ENCODE measurements at regions not wholly inside any gene's neighbourhood (a gene's known extent, or its start where the extent isn't known, plus 50 kb on each side); places are given as distances from the start of the nearest gene placed in this dataset.
"Not testable (repeated sequence)": the region's sequence is repeated elsewhere in the genome, so short reads cannot be mapped to it uniquely, and the experiment has no call there.

DNA sequence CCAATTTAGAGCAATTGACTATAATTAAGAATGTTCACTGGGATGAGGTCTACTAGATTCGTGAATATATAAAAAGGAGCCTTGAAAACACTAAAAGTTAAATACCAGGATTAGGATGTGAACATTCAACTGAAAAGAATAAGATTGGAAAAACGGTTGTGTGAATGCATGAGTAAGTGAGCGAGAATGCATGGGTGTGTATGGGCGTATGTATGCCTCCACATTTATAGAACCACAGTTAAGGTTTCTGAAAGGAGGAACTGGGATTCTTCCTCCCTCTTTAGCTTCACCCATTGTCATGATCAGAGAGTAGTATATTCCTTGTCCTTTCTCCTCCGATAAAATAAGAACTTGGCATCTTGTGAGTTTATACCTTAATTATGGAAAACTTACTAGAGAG lies 151.1 kb upstream of the UBE2E3 start:
- DNase-seq = no peak

DNA sequence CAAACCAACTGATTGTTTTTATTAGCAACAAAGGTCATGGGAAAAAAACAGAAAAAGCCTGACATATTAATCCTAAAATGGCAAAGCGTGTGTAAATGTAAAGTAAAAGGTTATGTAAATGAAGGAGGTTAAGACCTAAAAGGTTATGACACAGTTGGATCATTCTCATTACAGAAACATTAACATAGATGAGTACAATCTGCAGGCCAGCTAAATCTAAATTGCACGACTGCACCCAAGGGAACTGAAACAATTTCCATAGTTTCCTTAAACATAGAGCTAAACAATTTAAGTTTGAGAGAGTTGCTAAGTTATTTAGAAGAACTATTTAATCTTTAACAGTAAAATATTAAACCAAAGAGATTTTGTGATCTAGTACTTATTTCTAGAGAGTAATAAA lies 151.6 kb upstream of the UBE2E3 start:
- DNase-seq = no peak

DNA sequence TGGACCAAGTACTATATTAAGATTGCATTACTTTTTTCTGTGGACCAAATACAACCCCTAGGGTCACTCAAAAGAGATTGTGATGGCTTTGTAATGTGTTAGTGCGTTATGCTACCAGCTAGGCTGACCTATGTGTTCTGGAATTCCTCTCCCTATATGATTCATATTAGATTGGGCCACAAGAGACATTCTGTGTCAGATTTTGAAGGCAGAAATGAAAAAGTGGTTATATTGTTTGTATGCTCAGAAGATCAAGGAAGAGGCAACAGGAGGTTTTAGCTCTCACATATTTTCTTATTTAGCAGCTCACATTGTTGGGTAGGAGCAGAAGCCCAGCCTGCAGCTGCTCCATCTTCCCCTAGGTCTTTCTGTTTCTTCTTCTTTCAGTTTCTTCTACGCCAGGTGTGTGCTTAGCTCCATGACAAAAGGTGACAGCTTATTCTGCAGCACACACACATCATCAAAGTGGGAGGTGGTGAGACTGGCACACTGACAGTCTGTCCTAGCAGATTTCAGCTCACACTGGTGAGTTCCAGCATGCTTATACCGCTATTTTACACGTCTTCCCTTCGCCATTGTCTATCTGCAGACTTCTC lies 156.8 kb upstream of the UBE2E3 start:
- DNase-seq = no peak

DNA sequence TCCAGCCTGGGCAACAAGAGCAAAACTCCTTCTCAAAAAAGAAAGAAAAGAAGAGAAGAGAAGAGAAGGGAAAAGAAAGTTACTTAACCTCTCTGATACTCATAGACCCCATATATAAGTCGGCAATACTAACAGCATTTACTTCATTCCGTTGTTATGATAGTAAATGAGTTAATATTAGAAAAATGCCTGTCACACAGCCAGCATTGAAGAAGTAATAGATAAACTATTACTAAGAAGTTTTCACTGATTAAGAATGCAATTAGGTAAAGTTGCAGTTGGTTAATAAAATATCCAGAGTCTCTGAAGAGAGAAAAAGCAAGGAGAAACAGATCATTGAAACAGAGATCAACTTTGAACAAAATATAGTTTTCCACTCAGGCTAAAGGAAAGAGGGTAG lies 161.3 kb upstream of the UBE2E3 start:
- no peak for DNase-seq

DNA sequence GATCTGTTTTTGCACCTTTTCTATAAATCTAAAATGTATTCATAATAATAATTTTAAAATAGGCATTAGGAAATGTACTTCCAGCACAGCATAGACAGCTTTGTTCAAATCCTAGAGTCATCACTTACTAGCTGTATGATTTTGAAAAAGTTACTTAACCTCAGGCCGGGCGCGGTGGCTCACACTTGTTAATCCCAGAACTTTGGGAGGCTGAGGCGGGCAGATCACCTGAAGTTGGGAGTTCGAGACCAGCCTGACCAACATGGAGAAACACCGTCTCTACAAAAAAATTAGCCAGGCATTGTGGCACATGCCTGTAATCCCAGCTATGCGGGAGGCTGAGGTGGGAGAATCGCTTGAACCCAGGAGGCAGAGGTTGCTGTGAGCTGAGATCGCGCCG lies 161.7 kb upstream of the UBE2E3 start:
- not testable (repeated sequence) for DNase-seq

DNA sequence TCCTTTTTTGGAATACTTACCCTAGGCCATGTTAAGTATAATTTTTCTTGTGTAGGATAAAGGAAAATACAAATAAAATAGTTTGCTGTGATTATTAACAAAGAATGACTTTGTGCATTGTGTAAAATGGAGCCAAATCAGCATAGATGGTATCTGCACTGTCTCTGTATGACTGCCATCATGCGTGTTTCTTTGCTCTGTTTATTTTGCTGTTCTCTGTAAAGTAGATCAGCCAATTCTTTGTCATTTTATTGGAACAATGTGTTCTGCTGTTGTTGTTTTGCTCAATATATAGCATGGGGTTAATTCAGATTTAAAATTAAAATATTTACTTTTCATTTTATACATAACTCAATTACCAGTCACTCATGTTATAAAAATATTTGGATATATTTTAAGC lies 181.3 kb upstream of the UBE2E3 start:
- DNase-seq = no peak

DNA sequence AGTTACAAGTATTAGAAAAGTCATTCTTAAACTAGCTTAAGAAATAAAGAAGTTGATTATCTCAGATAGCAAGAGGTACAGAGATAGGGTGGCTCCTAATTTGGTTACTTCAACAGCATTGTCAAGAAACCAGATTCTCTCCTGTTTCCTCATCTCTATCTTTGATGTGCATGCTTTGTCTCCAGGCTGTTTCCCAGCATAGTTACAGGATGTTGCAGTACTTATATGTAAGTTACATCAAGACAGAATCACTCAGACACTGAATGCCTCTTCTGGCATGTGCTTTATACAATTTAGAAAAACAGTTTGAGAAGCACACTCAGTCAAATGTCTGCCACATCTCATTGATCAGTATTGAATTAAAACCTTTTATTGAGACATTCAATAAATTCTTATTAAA lies 189.5 kb upstream of the UBE2E3 start:
- no peak for DNase-seq

DNA sequence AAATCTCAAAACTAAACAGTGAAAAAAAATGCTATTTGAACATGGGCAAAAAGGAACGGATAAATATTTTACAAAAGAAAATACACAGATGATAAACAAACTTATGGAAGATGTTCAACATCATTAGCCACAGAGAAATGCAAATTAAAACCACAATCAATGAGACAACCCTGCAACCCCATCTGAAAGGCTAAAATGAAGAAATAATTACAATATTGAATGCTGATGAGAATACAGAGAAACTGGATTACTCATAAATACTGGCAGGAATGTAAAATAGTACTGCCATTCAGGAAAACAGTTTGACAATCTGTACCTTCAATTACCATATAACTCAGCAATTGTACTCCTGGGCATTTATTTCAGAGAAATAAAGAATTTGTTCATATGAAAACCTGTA lies 193.1 kb upstream of the UBE2E3 start:
- DNase-seq = no peak

DNA sequence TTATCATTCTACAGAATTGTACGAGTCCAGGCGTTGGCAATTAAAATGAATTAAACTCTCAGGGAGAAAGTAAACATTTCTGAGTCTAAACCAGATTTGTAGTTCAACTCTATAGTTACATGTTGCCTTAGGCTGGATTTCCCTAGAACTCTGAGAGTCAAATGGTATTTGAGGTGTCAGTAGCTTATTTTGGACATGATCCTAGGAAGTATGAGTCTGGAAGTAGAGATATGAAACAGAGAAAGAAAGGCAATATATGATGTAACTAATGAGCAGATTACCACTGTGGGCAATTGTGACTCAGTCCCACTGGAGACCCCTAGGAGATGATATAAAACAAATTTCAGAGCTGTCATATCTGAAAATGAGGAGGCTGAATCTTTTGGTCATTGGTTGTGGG lies 199.1 kb upstream of the UBE2E3 start:
- DNase-seq = no peak

DNA sequence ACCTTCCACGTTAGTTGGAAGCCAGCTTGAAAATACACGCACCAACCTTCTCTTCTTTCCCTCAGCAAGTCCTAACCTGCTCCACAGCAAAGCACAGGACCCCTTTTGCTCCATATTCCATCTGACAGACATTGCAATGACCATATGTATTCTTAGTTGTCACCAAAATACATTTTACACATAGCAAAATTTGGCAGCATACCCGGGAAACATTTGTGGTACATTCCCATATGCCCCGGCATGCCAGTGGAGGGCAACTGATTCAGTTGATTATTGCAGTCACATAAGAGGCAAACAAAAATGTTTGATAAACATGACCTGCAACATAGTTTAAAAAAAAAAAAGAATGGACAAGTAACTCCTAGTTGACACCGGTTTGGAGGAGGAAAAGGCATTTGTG lies 202.1 kb upstream of the UBE2E3 start:
- no peak for DNase-seq

DNA sequence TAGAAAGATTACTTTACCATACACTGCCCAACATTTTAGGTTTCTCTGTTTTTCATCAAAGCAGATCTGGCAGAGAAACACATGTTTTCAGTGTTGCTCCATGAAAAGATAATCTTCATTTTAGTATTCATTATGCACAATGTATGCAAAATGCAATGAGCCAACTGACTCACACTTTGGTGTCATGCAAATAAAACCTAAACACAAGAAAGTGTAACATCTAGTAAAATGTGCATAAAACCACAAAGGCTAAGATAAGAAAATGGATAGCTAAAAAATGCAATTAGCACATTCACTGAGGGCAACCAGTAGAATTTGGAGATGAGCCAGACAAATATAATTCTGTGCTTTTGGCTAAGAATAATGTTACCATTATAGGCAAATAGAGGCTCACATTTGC lies 203.5 kb upstream of the UBE2E3 start:
- no peak for DNase-seq

DNA sequence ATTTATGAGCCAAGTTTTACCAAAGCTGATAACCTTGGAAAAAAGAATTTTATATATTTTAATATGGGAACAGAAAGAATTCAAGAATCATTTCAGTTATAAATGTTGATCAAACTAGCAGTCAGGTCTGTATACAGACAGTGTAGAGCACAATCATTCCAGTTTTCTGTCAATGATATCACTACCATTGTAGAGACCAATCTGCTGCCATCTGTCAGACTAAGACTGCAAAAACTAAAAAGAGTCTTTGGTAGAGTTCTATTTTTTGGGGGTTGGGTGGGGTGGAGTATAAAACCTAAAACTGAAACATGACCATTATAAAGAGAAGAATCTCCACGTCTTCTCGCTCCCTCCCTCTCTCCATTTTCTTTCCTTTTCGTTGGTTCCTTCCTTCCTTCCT lies 204.7 kb upstream of the UBE2E3 start:
- no peak for DNase-seq

DNA sequence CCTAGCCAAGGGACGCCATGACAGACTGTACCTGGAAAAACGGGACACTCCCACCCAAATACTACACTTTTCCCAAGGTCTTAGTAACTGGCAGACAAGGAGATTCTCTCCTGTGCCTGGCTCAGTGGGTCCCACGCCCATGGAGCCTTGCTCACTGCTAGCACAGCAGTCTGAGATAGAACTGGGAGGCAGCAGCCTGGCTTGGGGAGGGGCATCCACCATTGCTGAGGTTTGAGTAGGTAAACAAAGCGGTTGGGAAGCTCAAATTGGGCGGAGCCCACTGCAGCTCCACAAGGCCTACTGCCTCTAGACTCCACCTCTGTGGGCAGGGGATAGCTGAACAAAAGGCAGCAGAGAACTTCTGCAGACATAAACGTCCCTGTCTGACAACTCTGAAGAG lies 215.1 kb upstream of the UBE2E3 start:
- DNase-seq = not testable (repeated sequence)

DNA sequence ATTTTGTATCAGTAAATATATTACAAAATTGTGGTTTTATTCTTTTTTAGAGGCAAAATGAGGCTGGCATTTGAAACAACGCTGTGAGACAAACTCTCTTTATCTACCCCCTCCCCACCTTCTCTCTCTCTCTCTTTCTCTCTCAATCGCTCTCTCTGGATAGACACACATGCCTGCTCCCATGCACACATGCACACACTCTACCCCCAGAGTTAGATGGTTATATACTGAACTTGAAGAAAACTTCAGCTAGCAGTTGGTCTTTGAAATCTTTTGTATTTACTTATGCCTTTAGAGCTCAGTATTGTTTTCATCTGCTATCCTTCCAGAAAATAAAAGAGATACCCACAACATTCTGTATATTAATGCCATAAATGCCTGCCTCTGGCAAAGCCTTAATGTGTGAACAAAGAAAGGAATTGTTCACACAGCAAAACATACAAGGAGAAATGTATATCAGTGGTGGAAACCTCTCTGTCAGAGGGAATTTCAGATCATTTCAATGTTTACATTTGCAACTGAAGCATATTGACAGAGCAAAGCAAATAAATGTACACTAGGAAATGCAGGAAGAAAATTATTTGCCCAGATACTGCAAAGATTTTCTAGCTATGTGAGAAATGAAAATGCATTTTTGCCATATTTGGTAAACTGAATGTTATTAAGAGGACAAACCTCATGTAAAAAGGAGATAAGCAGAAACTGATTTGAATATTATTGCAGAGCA lies 217.0 kb upstream of the UBE2E3 start:
- no peak for DNase-seq

DNA sequence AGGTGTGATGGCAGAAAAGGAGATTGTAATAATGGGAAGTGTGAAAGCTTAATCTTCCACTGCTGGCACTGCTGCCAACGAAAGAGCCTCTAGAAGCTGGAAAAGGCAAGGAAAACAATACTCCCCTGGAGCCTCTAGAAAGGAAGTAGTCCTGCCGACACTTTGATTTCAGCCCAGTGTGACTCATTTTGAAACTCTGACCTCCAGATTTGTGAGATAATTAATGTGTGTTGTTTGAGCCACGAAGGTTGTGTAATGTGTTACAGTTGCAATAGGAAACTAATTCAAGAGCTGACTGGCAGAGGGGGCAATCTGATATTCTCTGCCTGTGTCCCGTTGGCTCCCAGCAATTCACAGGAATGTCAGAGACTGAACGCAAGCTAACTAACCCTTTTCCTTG lies 219.2 kb upstream of the UBE2E3 start:
- DNase-seq = no peak

DNA sequence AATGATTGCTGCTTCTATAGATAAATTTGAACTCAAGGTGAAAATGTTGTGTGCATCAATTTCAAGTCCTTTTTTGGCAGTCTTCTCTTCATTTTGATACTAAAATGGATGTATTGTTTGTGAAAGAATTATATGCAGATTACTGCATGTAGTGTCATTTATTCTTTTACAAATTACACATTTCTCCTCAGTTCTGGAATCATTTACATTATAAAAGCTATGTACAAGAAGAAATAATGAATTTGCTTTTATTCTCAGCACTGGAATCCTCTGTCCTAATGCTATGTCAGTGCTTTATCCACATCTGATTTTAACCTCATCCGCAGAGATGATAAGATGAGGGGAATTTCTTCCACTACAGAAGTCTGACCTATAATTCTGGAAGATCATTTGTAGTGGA lies 220.8 kb upstream of the UBE2E3 start:
- DNase-seq = no peak

DNA sequence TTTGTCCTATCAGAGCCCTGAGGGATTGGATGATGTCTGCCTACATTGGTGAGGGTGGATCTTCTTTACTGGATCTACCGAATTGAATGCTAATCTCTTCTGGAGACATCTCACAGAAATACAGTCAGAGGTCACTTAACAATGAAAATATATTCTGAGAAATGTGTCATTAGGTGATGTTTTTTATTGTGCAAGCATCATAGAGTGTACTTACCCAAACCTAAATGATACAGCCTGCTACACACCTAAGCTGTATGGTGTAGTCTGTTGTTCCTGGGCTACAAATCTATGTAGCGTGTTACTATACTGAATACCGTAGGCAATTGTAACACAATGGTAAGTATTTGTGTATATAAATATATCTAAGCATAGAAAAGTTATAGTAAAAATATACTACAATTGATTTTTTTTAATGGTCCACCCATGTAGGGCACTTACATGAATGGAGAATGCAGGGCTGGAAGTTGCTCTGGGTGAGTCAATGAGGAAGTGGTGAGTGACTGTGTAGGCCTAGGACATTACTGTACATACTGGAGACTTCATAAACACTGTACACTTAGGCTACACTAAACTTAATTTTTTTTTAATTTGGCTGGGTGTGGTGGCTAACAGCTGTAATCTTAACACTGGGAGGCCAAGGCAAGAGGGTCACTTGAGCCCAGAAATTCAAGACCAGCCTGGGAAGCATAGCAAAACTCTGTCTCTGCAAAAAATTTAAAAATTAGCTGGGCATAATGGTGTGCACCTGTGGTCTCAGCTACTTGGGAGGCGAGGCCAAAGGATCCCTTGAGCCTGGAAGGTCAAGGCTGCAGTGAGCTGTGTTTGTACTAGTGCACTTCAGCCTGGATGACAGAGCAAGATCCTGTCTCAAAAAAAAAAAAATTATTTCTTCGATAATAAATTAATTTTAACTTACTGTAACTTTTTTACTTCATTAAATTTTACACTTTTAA lies 226.3 kb upstream of the UBE2E3 start:
- no peak for DNase-seq

DNA sequence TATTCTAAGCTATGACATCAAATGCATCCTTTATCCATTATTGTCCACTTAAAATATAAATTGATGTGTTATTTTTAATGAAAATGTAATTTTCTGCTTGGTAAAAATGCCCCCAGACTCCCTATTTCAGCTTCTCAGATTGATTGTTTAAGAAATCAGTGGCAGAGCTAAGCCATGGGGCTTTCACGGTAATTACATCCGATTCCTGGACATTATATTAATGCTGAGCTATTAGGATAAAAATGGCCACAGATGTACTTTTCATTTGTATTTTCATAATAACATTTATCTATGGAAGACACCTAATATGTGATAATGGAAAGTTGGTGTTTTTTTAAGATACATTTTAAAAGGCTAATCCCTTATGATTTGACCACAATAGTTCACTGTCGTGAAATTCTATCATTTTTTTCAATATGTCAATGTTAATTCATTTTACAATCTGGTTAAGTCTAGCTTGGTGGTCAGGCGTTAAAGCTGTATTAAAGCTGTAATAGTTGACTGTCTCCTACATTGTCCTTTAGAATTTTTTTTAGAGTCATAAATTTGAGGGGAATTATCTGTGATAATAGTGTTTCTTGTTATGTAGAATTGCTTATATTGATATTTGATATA lies 229.0 kb upstream of the UBE2E3 start:
- DNase-seq = no peak

DNA sequence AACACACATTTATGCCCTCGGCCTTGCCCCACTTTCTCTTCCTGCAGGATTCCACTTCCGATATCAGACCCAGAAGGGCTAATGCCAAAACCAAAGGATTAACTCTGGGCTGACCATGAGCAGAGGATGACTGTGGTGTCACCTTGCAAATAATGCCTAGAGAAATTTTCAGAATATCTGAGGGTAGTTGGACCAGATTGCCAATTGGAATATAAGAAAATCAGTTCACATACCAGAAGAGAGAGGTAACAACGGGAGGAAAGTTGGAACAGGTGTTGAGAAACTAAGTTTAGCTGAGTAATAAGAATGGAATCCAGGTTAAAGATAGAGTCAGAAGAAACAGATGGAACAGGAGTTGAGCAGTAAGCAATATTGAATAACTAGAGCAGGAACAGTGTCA lies 232.7 kb upstream of the UBE2E3 start:
- no peak for DNase-seq

DNA sequence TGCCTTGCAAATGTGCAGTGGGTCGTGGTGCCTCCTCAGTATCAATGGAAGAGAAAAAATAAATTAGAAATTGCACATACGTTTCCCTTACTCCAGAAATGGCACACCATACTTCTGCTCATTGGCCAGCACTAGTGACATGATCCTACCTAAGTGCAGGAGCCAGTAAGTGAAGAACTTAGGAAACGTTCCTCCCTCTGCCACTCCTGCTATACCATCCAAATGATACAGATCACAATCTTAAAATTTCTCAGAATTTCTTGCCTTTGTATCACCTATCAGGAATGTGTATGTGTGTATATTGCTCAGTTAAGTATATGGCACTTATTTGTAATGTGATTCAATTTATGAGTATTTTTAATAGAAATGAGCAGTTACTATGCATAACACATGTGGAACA lies 237.0 kb upstream of the UBE2E3 start:
- DNase-seq = no peak

DNA sequence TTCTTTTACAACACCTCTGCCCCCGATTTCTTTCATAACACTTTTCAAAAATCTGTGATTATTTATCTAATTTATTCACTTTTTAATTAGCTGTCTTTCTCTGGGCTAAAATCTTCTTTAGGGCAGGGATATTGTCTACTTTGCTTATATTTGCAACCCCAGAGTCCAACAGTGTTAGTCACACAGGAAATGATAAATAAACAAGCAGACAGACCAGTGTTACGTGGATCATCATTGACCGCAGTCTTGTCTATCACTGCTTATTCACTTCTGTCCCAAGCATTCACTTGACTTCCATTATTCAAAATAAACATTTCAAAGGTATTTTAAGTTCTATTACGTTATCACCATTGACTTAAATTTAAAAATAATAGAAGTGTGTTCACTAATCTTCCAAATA lies 237.6 kb upstream of the UBE2E3 start:
- no peak for DNase-seq

DNA sequence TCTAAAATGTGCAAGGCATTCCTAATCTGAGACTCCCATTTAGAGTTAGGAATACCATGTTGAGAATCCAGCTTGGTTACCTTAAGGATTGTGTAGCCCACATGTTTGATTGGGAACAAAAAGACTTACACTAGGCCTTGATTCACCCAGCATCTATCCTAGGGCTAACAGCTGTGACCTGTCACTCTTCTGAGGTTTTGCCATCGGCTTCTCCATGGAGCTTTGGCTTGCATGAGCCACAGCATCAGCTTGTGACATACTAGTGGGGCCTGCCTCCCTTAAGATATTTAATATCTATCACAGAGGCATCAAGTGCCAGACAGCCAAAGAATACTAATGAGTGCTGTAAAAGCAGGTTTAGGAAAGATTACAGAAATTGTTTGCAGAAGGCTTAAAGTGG lies 241.3 kb upstream of the UBE2E3 start:
- DNase-seq = no peak

DNA sequence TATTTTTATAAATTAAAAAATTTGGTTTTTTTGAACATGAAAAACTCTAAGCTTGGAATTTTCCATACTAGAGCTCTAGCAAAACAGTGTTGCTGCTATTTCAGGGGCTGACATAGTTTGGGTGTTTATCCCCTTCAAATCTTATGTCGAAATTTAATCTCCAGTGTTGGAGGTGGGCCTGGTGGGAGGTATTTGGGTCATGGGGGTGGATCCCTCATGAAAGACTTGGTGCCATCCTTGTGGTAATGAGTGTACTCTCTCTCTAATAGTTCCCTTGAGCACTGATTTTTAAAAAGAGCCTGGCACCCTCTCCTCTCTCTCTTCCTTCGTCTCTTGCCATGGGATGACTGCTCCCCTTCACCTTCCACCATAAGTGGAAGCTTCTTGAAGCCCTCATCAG lies 244.6 kb upstream of the UBE2E3 start:
- DNase-seq = no peak

DNA sequence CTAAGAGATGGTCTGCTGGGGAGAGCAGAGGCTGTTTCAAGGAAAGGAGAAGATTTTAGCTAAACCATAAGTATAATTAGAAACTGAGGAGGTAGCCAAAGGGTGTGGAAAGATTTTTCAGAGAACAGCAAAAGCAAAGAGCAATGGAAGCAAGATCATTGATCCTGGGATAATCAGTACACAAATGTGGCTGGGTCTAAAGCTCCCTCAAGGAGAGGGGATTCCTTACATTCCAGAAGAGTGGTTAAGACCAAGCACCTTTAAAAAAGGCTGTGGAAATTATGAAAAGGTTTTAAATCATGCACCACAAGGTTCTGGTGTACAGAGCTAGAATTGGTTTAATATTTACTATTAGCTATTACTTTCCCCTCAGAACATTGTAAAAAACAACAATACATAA lies 246.0 kb upstream of the UBE2E3 start:
- DNase-seq = no peak
